OCI-LY7 (cell line): ENCODE measurements at regions not wholly inside any gene's neighbourhood (a gene's known extent, or its start where the extent isn't known, plus 50 kb on each side); places are given as distances from the start of the nearest gene placed in this dataset.

Experiments used
- EZH2phosphoT487 ChIP-seq: fragments of 200-600 bp; sonication (generic); IDR thresholded peaks from 2 replicates; pipeline ENCODE4 v1.6.1; 2018; ENCODE audit warnings: low read depth, borderline replicate concordance, mild to moderate bottlenecking, mixed run types, antibody characterized with exemption, low read length, moderate library complexity, mixed read lengths
- TF ChIP-seq, protein P1 (sequence below): fragments of 200-600 bp; sonication (generic); conservative IDR thresholded peaks from 2 replicates; pipeline ENCODE4 v1.5.1; 2014; ENCODE audit warnings: mild to moderate bottlenecking, antibody characterized with exemption, low read length, moderate library complexity, mixed read lengths

DNA sequence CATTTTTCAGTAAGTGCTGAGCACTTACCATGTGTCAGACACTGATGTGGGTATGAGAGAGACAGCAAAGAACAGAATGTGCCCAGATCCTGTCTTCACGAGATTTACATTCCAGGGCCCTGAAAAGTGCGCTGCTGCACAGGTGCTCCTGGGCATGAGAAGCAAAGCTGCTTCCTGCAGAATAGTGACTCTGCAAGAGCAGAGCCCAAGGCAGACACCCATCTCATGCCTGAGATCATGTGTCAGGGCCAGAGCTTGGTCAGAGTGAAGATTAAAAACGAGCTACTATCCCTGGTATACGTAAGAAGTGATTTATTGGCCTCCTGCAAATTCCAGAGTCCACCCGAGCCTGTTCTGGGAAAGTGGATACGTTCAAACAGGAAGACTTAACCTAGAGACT is 824.4 kb downstream of the GRID1 start:
- TF ChIP-seq, protein P1, sequence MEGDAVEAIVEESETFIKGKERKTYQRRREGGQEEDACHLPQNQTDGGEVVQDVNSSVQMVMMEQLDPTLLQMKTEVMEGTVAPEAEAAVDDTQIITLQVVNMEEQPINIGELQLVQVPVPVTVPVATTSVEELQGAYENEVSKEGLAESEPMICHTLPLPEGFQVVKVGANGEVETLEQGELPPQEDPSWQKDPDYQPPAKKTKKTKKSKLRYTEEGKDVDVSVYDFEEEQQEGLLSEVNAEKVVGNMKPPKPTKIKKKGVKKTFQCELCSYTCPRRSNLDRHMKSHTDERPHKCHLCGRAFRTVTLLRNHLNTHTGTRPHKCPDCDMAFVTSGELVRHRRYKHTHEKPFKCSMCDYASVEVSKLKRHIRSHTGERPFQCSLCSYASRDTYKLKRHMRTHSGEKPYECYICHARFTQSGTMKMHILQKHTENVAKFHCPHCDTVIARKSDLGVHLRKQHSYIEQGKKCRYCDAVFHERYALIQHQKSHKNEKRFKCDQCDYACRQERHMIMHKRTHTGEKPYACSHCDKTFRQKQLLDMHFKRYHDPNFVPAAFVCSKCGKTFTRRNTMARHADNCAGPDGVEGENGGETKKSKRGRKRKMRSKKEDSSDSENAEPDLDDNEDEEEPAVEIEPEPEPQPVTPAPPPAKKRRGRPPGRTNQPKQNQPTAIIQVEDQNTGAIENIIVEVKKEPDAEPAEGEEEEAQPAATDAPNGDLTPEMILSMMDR, result no peak
- TF ChIP-seq EZH2phosphoT487, result no peak
